WI38 (cell line): ENCODE measurements at regions not wholly inside any gene's neighbourhood (a gene's known extent, or its start where the extent isn't known, plus 50 kb on each side); places are given as distances from the start of the nearest gene placed in this dataset.

Experiments
- H3K4me3 ChIP-seq: 2 replicates; pipeline ENCODE4 v1.5.1; 2011; ENCODE audit warnings: low read depth, mild to moderate bottlenecking, control low read depth, low read length
- CTCF ChIP-seq: IDR thresholded peaks from 2 replicates; pipeline ENCODE4 v1.5.1; 2012; ENCODE audit warnings: low read depth, mild to moderate bottlenecking, control low read depth, low read length

DNA sequence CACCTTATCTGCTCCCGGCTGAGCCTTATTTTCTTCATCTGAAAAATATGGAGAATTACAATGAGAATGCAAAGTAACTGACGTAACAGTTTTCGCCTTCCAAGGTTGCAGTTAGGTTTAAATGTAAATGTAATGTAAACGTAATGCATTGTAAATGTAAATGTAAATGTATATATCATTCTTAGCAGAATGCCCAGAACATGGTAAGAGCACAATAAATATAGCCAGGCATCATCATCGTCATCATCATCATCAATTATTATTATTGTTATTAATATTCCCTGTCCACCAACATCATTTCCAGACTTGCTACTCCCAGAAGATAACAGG is 770.0 kb downstream of the MED13L start:
- TF ChIP-seq CTCF = no peak
- no peak overlapping the region for H3K4me3 ChIP-seq

DNA sequence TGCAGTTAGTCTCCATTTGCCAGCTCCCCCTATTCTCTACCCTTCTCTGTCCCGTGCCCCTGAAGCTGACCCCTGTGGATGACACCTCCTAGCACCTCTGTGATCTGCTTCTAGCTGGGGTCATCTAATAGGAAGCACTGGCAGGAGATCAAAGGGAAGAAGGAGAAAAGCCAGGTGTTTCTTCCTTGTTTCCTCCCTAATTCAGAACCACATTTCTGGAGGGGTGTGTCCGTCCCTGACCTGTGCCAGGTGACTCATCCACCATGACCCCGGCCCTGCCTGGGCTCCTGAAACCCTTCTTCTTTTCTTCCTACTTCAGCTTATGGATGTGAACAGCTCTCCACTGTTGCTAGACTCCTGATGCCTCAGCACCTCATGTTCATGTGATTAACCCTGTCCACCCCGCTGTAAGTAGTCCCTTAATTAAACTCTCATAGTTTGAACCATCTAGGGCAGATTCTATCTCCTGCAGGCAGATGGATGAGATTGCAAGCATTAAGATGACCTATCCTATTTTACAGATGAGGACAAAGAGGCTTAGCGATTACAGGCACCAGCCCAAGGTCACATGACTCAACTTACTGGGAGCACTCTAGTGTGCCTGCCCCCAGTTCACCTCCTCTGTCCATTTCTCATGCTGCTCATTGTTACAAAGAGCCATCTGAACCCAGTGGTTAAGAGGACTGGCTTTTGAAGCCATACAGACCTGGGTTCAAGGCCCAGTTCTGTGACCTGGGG is 770.5 kb downstream of the MED13L start:
- no peak for TF ChIP-seq CTCF
- H3K4me3 ChIP-seq = no peak overlapping the region

DNA sequence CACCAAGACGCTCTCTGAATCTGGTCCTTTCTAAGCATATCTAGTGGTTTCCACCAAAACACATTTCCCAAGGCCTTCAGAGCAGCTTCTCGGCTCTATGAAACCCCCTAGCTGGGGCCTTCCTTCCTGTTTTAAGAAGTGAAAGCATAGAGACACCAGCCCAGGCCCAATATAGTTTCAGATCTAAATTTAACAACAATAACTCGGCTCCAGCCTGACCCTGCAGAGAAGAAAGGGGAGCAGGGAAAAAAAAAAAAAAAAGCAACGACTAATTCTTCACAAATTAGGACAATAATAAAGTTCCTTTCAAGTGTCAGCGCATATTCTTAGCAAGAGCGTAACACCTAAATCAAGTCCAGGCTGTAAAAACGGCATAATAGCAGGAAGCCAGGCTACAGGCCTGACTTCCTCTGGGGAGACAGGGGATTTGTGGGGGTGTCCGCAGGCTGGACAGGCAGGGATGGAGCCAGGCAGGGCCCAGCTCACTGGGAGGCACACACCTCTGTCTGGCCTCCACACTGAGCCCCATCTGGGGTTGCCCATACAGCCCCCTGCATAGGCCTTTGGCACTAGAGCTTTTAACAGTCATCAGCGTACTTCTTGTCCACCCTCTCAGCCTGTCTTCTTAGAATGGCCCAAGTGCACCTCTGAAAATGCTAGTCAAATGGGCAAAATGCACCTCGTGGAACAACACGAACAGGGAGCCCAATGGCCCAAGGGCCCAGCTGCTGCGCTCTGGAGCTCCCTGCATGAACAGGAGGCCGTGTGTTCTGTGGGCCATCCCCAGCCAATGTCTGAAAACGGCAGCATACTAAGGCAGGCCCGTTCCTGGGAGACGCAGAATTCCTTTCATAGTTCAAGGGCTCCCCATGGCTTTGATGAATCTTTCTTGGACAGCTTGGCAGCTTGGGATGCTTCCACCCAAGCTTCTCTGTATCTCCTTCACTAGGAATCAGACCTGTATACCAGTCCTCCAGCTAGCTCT is 772.9 kb downstream of the MED13L start:
- H3K4me3 ChIP-seq = no peak overlapping the region
- TF ChIP-seq CTCF = no peak

GRCh38 chr12:115500872-115501271 is 776.6 kb downstream of the MED13L start:
- no peak overlapping the region for H3K4me3 ChIP-seq
- TF ChIP-seq CTCF = no peak

- TF ChIP-seq CTCF = no peak
- no peak overlapping the region for H3K4me3 ChIP-seq
Measured at GRCh38 chr12:115495300-115495699, 782.2 kb downstream of the MED13L start.

- no peak overlapping the region for H3K4me3 ChIP-seq
- TF ChIP-seq CTCF = no peak
Measured at GRCh38 chr12:115492553-115492952, 784.9 kb downstream of the MED13L start.
